ENCODE measurements at regions not wholly inside any gene's neighbourhood (a gene's known extent, or its start where the extent isn't known, plus 50 kb on each side); places are given as distances from the start of the nearest gene placed in this dataset.

DNA sequence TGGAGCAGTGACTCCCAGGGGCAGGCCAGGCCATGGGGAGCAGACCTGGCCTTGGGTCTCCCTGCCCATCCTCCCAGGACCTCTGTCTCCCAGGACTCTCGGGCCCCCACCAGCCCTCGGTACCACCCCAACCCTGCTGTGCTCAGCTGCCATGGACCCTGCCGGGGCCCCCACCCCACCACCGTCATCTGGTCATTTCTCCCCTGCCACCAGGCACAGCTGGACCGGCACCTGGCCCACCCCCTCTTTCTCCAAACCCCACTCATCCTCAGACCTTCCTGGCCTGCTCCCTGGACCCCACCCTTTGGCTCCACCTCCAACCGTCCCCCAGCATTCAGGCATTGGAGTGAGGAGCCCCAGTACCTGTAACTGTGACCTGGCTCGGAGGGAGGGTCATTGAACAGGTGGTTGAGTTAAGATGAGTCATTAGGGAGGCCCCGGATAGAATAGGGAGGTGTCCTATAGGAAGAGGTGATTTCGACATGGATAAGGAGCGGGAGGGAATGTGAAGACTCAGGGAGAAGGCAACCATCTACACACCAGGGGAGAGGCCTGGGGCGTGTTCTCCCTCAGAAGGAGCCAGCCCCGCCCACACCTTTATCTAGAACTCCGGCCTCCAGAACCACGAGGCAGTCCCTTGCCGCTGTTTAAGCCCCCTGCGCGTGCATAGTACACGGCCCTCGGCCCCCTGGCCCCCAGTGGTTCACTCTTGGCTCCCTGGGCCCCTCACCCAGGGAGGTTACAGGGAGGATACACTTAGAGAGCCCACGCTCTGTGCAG is 1395.9 kb downstream of the BRD1 start:
- POLR2A ChIA-PET (ENCODE audit: unreplicated experiment) = no interaction called here
- H3K9ac ChIP-seq (ENCODE audit: low read length) = no peak overlapping the region
- no peaks in the 10 kb centered on the region for H3K79me2 ChIP-seq (ENCODE audit: low read length)
- H3K4me3 ChIP-seq (ENCODE audit: low read length) = no peak overlapping the region
- ATAC-seq (no peak), DNase-seq (no peak)
- intact Hi-C loops (cut with micrococcal nuclease) = no loop called here
- H3K4me1 ChIP-seq (ENCODE audit: insufficient read depth, low read length) = no peaks in the 10 kb centered on the region
- BruUV-seq (replicated peaks) = no TSS peak
- no peaks in the 10 kb centered on the region for H4K20me1 ChIP-seq (ENCODE audit: low read length)
- no peak overlapping the region for H3K27ac ChIP-seq (ENCODE audit: low read length)
- H2AFZ ChIP-seq (ENCODE audit: low read length) = no peak overlapping the region
- TF ChIP-seq EZH2phosphoT487 (IDR thresholded peaks at IDR 0.05; ENCODE audit: borderline replicate concordance, low read length) (no peak), EZH2 (IDR thresholded peaks at IDR 0.05; ENCODE audit: low read length, unreplicated experiment) (no peak)
- TF ChIP-seq, protein P1, sequence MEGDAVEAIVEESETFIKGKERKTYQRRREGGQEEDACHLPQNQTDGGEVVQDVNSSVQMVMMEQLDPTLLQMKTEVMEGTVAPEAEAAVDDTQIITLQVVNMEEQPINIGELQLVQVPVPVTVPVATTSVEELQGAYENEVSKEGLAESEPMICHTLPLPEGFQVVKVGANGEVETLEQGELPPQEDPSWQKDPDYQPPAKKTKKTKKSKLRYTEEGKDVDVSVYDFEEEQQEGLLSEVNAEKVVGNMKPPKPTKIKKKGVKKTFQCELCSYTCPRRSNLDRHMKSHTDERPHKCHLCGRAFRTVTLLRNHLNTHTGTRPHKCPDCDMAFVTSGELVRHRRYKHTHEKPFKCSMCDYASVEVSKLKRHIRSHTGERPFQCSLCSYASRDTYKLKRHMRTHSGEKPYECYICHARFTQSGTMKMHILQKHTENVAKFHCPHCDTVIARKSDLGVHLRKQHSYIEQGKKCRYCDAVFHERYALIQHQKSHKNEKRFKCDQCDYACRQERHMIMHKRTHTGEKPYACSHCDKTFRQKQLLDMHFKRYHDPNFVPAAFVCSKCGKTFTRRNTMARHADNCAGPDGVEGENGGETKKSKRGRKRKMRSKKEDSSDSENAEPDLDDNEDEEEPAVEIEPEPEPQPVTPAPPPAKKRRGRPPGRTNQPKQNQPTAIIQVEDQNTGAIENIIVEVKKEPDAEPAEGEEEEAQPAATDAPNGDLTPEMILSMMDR (conservative IDR thresholded peaks at IDR 0.05; ENCODE audit: low read depth, low read length) = no peak
- H3K9me3 ChIP-seq (ENCODE audit: low read length) = no peaks in the 10 kb centered on the region
- H3K27me3 ChIP-seq (ENCODE audit: low read length) = no peaks in the 10 kb centered on the region
- CTCF ChIA-PET = no interaction called here
- H3K4me2 ChIP-seq (ENCODE audit: low read length) = no peak overlapping the region
- no peaks in the 10 kb centered on the region for H3K36me3 ChIP-seq (ENCODE audit: low read depth, low read length)
- H3K9me2 ChIP-seq (replicated peaks; ENCODE audit: low read length) = no peaks in the 10 kb centered on the region
- no peaks in the 10 kb centered on the region for H3F3A ChIP-seq (ENCODE audit: low read length, unreplicated experiment)

DNA sequence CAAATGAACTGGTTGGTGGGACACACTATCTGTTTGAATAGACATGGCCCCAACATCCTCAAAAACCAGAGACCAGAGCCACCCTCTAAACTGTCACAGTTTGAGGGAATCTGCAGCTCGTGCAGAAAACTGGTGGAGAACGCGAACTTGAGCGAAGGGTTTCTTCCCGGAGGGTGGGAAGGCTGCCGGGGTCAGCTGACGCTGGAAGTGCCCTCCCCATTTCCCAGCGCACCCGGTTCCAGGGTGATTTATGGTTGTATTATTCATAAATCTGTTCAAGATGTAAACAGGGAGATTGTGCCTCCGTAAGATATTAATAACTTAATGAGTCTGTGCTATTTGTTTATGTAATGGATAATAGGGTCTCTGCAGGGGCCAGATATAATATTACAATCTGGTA is 1396.7 kb downstream of the BRD1 start:
- POLR2A ChIA-PET (ENCODE audit: unreplicated experiment) = no interaction called here
- Histone ChIP-seq H3K9me2 (replicated peaks; ENCODE audit: low read length) (no peaks in the 10 kb centered on the region), H3F3A (ENCODE audit: low read length, unreplicated experiment) (no peaks in the 10 kb centered on the region), H3K4me1 (ENCODE audit: insufficient read depth, low read length) (no peaks in the 10 kb centered on the region), H3K36me3 (ENCODE audit: low read depth, low read length) (no peaks in the 10 kb centered on the region), H3K9ac (ENCODE audit: low read length) (no peak overlapping the region), H3K27me3 (ENCODE audit: low read length) (no peaks in the 10 kb centered on the region), H3K9me3 (ENCODE audit: low read length) (no peaks in the 10 kb centered on the region), H3K4me3 (ENCODE audit: low read length) (no peak overlapping the region), H4K20me1 (ENCODE audit: low read length) (no peaks in the 10 kb centered on the region), H3K27ac (ENCODE audit: low read length) (no peak overlapping the region), H2AFZ (ENCODE audit: low read length) (no peak overlapping the region), H3K4me2 (ENCODE audit: low read length) (no peak overlapping the region), H3K79me2 (ENCODE audit: low read length) (no peaks in the 10 kb centered on the region)
- CTCF ChIA-PET = no interaction called here
- no TSS peak for BruUV-seq (replicated peaks)
- intact Hi-C loops (cut with micrococcal nuclease) = no loop called here
- DNase-seq (no peak), ATAC-seq (no peak)
- no peak for TF ChIP-seq EZH2 (IDR thresholded peaks at IDR 0.05; ENCODE audit: low read length, unreplicated experiment)
- TF ChIP-seq, protein P1 (conservative IDR thresholded peaks at IDR 0.05; ENCODE audit: low read depth, low read length) = no peak
- TF ChIP-seq EZH2phosphoT487 (IDR thresholded peaks at IDR 0.05; ENCODE audit: borderline replicate concordance, low read length) = no peak

DNA sequence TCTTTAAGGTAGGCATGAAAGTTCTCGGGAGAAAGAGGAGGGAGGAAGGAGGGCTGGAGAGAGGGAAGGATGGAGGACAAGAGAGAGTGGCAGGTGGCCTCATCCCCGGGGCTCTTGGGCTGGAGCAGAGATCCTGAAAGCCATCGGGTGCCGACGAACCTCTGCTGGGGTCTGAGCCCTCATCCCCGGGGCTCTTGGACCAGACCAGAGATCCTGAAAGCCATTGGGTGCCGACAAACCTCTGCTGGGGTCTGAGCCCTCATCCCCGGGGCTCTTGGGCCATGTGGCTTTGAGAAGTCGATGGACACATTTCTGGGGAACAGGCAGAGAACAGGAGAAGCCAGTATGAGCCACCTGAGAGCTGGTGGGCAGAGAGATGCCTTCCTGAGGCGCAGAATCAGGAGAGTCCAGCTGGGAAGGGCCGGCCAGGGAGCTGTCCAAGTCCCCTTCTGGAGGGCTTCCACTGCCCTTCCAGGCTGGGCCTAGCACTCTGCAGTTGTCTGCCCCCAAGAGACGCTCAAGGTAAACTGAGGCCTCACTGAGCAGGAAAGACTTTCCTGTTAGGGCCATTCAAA is 1398.1 kb downstream of the BRD1 start:
- Histone ChIP-seq H3F3A (ENCODE audit: low read length, unreplicated experiment) (no peaks in the 10 kb centered on the region), H3K9me3 (ENCODE audit: low read length) (no peaks in the 10 kb centered on the region), H3K36me3 (ENCODE audit: low read depth, low read length) (no peaks in the 10 kb centered on the region), H3K9me2 (replicated peaks; ENCODE audit: low read length) (no peaks in the 10 kb centered on the region), H3K27ac (ENCODE audit: low read length) (no peak overlapping the region), H3K4me3 (ENCODE audit: low read length) (no peak overlapping the region), H3K9ac (ENCODE audit: low read length) (no peak overlapping the region), H4K20me1 (ENCODE audit: low read length) (no peaks in the 10 kb centered on the region), H2AFZ (ENCODE audit: low read length) (no peak overlapping the region), H3K79me2 (ENCODE audit: low read length) (no peaks in the 10 kb centered on the region), H3K27me3 (ENCODE audit: low read length) (no peaks in the 10 kb centered on the region), H3K4me1 (ENCODE audit: insufficient read depth, low read length) (no peaks in the 10 kb centered on the region), H3K4me2 (ENCODE audit: low read length) (no peak overlapping the region)
- ATAC-seq (no peak), DNase-seq (no peak)
- no TSS peak for BruUV-seq (replicated peaks)
- intact Hi-C loops (cut with micrococcal nuclease) = no loop called here
- POLR2A ChIA-PET (ENCODE audit: unreplicated experiment) = no interaction called here
- TF ChIP-seq EZH2 (IDR thresholded peaks at IDR 0.05; ENCODE audit: low read length, unreplicated experiment) = no peak
- TF ChIP-seq, protein P1 (conservative IDR thresholded peaks at IDR 0.05; ENCODE audit: low read depth, low read length) = no peak
- TF ChIP-seq EZH2phosphoT487 (IDR thresholded peaks at IDR 0.05; ENCODE audit: borderline replicate concordance, low read length) = no peak
- CTCF ChIA-PET = no interaction called here

Measured in PC-3 (cell line).